AG04450 (cell line): ENCODE measurements at regions not wholly inside any gene's neighbourhood (a gene's known extent, or its start where the extent isn't known, plus 50 kb on each side); places are given as distances from the start of the nearest gene placed in this dataset.

ENCODE experiments used
- CTCF ChIA-PET: fragments of 300-600, 350-600 bp; formaldehyde crosslinking; extraction: SDS; loops from one replicate; lab custom pipeline; 2022; ENCODE audit warnings: antibody characterized with exemption, inconsistent platforms; lab: Charles Lee
- POLR2A ChIA-PET: fragments of 350-600 bp; formaldehyde crosslinking; extraction: SDS; loops from one replicate; lab custom pipeline; 2021; ENCODE audit warnings: antibody characterized with exemption, inconsistent platforms; lab: Yijun Ruan, JAX
- DNase-seq: peaks from one replicate; pipeline ENCODE4 v3.0.0-alpha.2; 2011; ENCODE audit warnings: low read depth, low spot score
- H3K27ac ChIP-seq: one replicate; pipeline ENCODE4 v1.5.1; 2012; ENCODE audit warnings: low read depth, low read length, control low read depth
- H3K27me3 ChIP-seq: one replicate; pipeline ENCODE4 v1.6.0; 2012; ENCODE audit warnings: low read length; ENCODE audit not compliant: control insufficient read depth, insufficient read depth
- H3K4me3 ChIP-seq: 2 replicates; pipeline ENCODE4 v1.5.1; 2011; ENCODE audit warnings: mild to moderate bottlenecking, low read depth, low read length, control low read depth
- H3K9me3 ChIP-seq: 2 replicates; pipeline ENCODE4 v1.5.1; 2012; ENCODE audit warnings: low read length; ENCODE audit not compliant: control insufficient read depth, insufficient read depth
- TF ChIP-seq, protein P1 (sequence below): IDR thresholded peaks from 2 replicates; pipeline ENCODE4 v1.5.1; 2011; ENCODE audit warnings: low read depth, low read length, control low read depth, inconsistent platforms

DNA sequence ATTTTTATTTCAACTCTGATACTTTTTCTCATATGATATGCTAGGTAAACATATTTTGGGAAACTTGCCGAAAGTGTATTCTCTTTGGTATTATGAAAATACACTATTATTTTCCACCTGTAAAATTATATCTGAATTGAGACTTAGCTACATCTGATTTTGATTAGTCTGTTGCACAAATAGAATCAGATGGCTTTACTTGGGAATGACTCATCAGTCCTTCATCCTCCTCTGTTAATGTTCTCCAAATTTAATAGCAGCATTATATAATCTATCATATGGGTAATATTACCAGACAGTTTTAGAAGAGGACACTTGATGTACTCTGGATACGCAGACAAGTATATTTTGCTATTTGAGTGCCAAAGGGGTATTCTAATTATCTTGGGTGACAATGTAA, 245.3 kb downstream of the CTH start:
- Histone ChIP-seq H3K9me3 (no peaks in the 10 kb centered on the region), H3K27ac (no peak overlapping the region), H3K4me3 (no peak overlapping the region), H3K27me3 (no peaks in the 10 kb centered on the region)
- ChIA-PET CTCF (no interaction called here), POLR2A (no interaction called here)
- no peak for DNase-seq
- TF ChIP-seq, protein P1, sequence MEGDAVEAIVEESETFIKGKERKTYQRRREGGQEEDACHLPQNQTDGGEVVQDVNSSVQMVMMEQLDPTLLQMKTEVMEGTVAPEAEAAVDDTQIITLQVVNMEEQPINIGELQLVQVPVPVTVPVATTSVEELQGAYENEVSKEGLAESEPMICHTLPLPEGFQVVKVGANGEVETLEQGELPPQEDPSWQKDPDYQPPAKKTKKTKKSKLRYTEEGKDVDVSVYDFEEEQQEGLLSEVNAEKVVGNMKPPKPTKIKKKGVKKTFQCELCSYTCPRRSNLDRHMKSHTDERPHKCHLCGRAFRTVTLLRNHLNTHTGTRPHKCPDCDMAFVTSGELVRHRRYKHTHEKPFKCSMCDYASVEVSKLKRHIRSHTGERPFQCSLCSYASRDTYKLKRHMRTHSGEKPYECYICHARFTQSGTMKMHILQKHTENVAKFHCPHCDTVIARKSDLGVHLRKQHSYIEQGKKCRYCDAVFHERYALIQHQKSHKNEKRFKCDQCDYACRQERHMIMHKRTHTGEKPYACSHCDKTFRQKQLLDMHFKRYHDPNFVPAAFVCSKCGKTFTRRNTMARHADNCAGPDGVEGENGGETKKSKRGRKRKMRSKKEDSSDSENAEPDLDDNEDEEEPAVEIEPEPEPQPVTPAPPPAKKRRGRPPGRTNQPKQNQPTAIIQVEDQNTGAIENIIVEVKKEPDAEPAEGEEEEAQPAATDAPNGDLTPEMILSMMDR, result no peak

DNA sequence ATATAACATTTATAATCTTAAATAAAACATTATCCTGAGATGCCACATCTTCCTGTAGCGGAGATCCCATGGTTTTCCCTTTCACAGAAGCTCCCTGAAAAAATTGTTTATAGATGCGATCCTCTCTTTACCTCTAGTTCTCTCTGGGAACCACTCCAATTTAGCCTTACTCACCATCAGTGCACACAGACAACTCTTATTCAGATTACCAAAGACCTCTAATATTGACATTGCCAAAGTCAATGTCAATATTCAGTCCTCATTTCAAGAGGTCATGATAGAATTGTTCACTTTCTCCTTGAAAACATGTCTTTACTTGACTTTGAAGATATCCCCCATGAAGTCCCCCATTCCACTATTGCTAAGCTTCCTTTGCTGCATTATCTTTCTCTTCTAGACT, 248.8 kb downstream of the CTH start:
- Histone ChIP-seq H3K9me3 (no peaks in the 10 kb centered on the region), H3K27me3 (no peaks in the 10 kb centered on the region), H3K27ac (no peak overlapping the region), H3K4me3 (no peak overlapping the region)
- DNase-seq, result no peak
- CTCF ChIA-PET, result no interaction called here
- POLR2A ChIA-PET, result no interaction called here
- TF ChIP-seq, protein P1, result no peak

DNA sequence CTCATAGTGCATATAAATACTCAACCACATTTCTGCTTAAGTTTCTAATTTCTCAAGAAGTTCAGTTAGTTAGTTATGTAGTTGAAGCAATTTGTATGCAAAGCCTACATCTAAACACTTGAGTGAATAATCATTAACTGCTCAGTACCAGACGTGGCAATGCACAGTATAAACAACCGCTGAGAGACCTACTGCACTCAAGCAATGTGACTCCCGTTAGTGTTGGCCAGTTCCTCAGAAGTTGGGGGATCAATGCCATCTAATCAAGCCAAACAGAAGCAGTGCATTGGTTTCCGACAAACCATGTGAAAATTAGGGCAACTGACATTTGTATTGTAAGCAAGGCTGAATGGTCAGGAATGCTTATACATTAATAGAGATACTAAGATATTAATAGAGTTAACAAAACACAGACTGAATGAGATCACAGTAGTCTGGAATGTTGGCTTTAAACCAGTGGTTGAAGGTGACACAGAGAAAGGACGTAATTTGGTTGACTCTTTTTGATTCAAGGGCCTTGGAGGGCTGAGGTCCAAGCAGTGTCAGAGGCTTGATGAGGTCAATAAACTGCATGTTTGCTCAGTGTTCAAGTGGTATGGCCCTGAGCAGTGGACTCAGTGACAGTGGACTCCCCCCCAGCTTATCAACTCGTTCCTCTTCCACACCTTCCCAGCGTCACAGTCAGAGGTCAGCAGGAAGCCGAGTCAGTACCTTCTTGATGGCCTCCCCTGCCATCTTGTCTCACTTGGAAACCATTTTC, 255.5 kb downstream of the CTH start:
- Histone ChIP-seq H3K27me3 (no peaks in the 10 kb centered on the region), H3K27ac (no peak overlapping the region), H3K4me3 (no peak overlapping the region), H3K9me3 (no peaks in the 10 kb centered on the region)
- ChIA-PET POLR2A (no interaction called here), CTCF (interaction anchor here (0.6 kb wide), 1 partner anchor 358 kb away, joined by 4 read pairs; no protein-coding TSS in a partner anchor)
- TF ChIP-seq, protein P1, result no peak
- DNase-seq, result no peak

DNA sequence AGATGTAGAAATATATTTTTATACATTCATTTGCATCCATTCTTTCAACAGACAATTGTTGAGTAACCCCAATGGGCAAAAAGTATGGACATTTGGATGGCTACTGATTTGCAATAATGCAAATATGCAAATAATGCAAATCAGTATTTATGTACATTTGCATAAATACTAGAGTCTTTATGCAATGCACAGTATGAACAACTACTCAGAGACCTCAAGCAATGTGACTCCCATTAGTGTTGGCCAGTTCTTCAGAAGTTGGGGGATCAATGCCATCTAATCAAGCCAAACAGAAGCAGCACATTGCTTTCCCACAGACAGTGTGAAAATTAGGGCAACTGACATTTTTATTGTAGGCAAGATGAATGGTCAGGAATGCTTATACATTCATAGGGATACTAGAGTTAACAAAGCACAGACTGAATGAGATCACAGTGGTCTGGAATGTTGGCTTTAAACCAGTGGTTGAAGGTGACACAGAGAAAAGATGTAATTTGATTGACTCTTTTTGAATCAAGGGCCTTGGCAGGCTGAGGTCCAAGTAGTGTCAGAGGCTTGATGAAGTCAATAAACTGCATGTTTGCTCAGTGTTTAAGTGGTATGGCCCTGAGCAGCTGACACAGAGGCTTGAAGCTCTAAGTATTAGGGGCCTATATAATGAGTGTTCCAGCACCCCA, 256.6 kb downstream of the CTH start:
- POLR2A ChIA-PET, result no interaction called here
- no peaks in the 10 kb centered on the region for H3K27me3 ChIP-seq
- DNase-seq, result no peak
- CTCF ChIA-PET, result no interaction called here
- H3K9me3 ChIP-seq, result no peaks in the 10 kb centered on the region
- no peak overlapping the region for H3K27ac ChIP-seq
- TF ChIP-seq, protein P1, result no peak
- no peak overlapping the region for H3K4me3 ChIP-seq

DNA sequence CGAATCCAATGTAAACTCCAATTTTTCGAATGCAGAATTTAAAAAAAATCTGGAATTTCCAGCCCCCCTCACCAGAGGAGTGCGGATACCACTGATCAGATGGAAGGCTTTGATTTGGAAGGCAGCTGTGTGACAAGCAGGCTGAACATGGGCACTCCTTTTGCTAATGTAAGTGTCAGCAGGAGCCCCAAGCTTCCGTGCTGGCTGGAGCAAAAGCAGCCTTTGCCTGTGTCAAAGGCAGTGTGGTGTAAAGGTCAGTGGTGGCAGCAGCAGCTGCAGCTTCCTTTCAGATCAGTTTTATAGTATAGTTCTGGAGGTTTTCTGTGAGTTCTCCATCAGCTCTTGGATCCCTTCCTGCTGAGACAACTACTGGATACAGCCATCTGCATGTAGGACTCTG, 259.9 kb downstream of the CTH start:
- Histone ChIP-seq H3K27me3 (no peaks in the 10 kb centered on the region), H3K27ac (no peak overlapping the region), H3K9me3 (no peaks in the 10 kb centered on the region), H3K4me3 (no peak overlapping the region)
- POLR2A ChIA-PET, result no interaction called here
- DNase-seq, result no peak
- TF ChIP-seq, protein P1, result no peak
- CTCF ChIA-PET, result no interaction called here
